AG10803 (cell line): ENCODE measurements at regions not wholly inside any gene's neighbourhood (a gene's known extent, or its start where the extent isn't known, plus 50 kb on each side); places are given as distances from the start of the nearest gene placed in this dataset.

Experiments
- DNase-seq: peaks from one replicate; pipeline ENCODE4 v3.0.0; 2010; ENCODE audit warnings: low read depth
- H3K4me3 ChIP-seq: 2 replicates; pipeline ENCODE4 v1.5.1; 2011; ENCODE audit warnings: mild to moderate bottlenecking, low read length, control low read depth
- CTCF ChIP-seq: conservative IDR thresholded peaks from 2 replicates; pipeline ENCODE4 v1.5.1; 2011; ENCODE audit warnings: mild to moderate bottlenecking, low read length, control low read depth, inconsistent platforms

GRCh38 chr13:109281903-109282635 lies 504.3 kb downstream of the IRS2 start:
- H3K4me3 ChIP-seq = no peak overlapping the region
- no peak for TF ChIP-seq CTCF
- DNase-seq = no peak

- no peak for TF ChIP-seq CTCF
- no peak overlapping the region for H3K4me3 ChIP-seq
- DNase-seq = peak; percentile 37
Observed at GRCh38 chr13:109281017-109281902, 505.1 kb downstream of the IRS2 start.

- DNase-seq = no peak
- no peak overlapping the region for H3K4me3 ChIP-seq
- TF ChIP-seq CTCF = no peak
Observed at GRCh38 chr13:109276261-109276660, 510.1 kb downstream of the IRS2 start.

GRCh38 chr13:109275852-109276251 lies 510.5 kb downstream of the IRS2 start:
- TF ChIP-seq CTCF = no peak; the same call in 1 of the 2 replicates

GRCh38 chr13:109275139-109275745 lies 511.1 kb downstream of the IRS2 start:
- H3K4me3 ChIP-seq = no peak overlapping the region
- no peak for TF ChIP-seq CTCF
- no peak for DNase-seq

More at GRCh38 chr13:109275852-109276251, 510.5 kb downstream of the IRS2 start:
- no peak for DNase-seq
- H3K4me3 ChIP-seq = no peak overlapping the region

GRCh38 chr13:109274188-109274821 lies 512.1 kb downstream of the IRS2 start:
- peak; percentile 85 for DNase-seq
- H3K4me3 ChIP-seq = no peak overlapping the region
- no peak for TF ChIP-seq CTCF
